Mucosa of gallbladder (tissue), 1 donor: ENCODE measurements at regions not wholly inside any gene's neighbourhood (a gene's known extent, or its start where the extent isn't known, plus 50 kb on each side); places are given as distances from the start of the nearest gene placed in this dataset.

Experiments used
- DNase-seq: peaks from one replicate; pipeline ENCODE4 v3.0.0-alpha.2; 2020; ENCODE audit warnings: low spot score
- donor health status: DM: no; HTN: no; CAD: no.

- DNase-seq = no peak
These were observed 95.5 kb upstream of the ATP6AP2 start for GRCh38 chrX:40485102-40485826.

- DNase-seq = no peak
These were observed 96.2 kb upstream of the ATP6AP2 start for GRCh38 chrX:40484408-40485091.

GRCh38 chrX:40483502-40483901 lies 97.3 kb upstream of the ATP6AP2 start:
- DNase-seq = no peak

GRCh38 chrX:40479777-40480318 lies 100.9 kb upstream of the ATP6AP2 start:
- no peak for DNase-seq

- no peak for DNase-seq
These were observed 102.2 kb upstream of the ATP6AP2 start for GRCh38 chrX:40478474-40479065.

- DNase-seq = no peak
These were observed 103.8 kb upstream of the ATP6AP2 start for GRCh38 chrX:40476958-40477357.

- no peak for DNase-seq
These were observed 106.1 kb upstream of the ATP6AP2 start for GRCh38 chrX:40474645-40475044.

GRCh38 chrX:40474205-40474626 lies 106.6 kb upstream of the ATP6AP2 start:
- peak; percentile 20 for DNase-seq

GRCh38 chrX:40473460-40474204 lies 107.1 kb upstream of the ATP6AP2 start:
- no peak for DNase-seq

- peak; percentile 42 for DNase-seq
These were observed 108.7 kb upstream of the ATP6AP2 start for GRCh38 chrX:40471965-40472648.

GRCh38 chrX:40470830-40471429 lies 109.8 kb upstream of the ATP6AP2 start:
- no peak for DNase-seq

GRCh38 chrX:40469316-40469715 lies 111.5 kb upstream of the ATP6AP2 start:
- no peak for DNase-seq

- DNase-seq = peak; percentile 52
These were observed 112.5 kb upstream of the ATP6AP2 start for GRCh38 chrX:40468033-40468846.

- no peak for DNase-seq
These were observed 113.3 kb upstream of the ATP6AP2 start for GRCh38 chrX:40467454-40467853.

- DNase-seq = no peak
These were observed 114.8 kb upstream of the ATP6AP2 start for GRCh38 chrX:40465735-40466551.

GRCh38 chrX:40462795-40463194 lies 118.0 kb upstream of the ATP6AP2 start:
- DNase-seq = no peak

GRCh38 chrX:40460926-40461325 lies 119.8 kb upstream of the ATP6AP2 start:
- no peak for DNase-seq

- DNase-seq = no peak
These were observed 121.1 kb upstream of the ATP6AP2 start for GRCh38 chrX:40459571-40460158.

- no peak for DNase-seq
These were observed 123.4 kb upstream of the ATP6AP2 start for GRCh38 chrX:40457406-40457805.
